Endothelial cell of hepatic sinusoid (primary cell): ENCODE measurements at regions not wholly inside any gene's neighbourhood (a gene's known extent, or its start where the extent isn't known, plus 50 kb on each side); places are given as distances from the start of the nearest gene placed in this dataset.

Experiments
- in situ Hi-C: cut with HindIII; loops from 2 replicates; pipeline ENCODE4 v1.10.0; 2017; ENCODE audit warnings: low sequenced_read_pairs

- in situ Hi-C loops, result no loop called here
Observed at GRCh38 chr13:47092202-47092601, 195.3 kb upstream of the HTR2A start.

GRCh38 chr13:47087841-47088240 lies 191.0 kb upstream of the HTR2A start:
- in situ Hi-C loops, result loop anchor here (5.0 kb wide), 1 partner anchor 81 kb away; no protein-coding TSS in a partner anchor

GRCh38 chr13:47087241-47087640 lies 190.4 kb upstream of the HTR2A start:
- in situ Hi-C loops, result loop anchor here (5.0 kb wide), 1 partner anchor 80 kb away; no protein-coding TSS in a partner anchor

GRCh38 chr13:47085346-47085745 lies 188.5 kb upstream of the HTR2A start:
- in situ Hi-C loops, result loop anchor here (5.0 kb wide), 1 partner anchor 78 kb away; no protein-coding TSS in a partner anchor

- in situ Hi-C loops, result no loop called here
Observed at GRCh38 chr13:47081850-47082249, 185.0 kb upstream of the HTR2A start.

GRCh38 chr13:47081246-47081645 lies 184.4 kb upstream of the HTR2A start:
- in situ Hi-C loops, result no loop called here

GRCh38 chr13:47080621-47081020 lies 183.8 kb upstream of the HTR2A start:
- in situ Hi-C loops, result no loop called here

GRCh38 chr13:47076500-47076899 lies 179.6 kb upstream of the HTR2A start:
- in situ Hi-C loops, result no loop called here

- in situ Hi-C loops, result no loop called here
Observed at GRCh38 chr13:47069133-47069532, 172.3 kb upstream of the HTR2A start.

GRCh38 chr13:47067306-47067705 lies 170.5 kb upstream of the HTR2A start:
- in situ Hi-C loops, result no loop called here

- in situ Hi-C loops, result no loop called here
Observed at GRCh38 chr13:47066226-47066625, 169.4 kb upstream of the HTR2A start.

GRCh38 chr13:47064381-47064780 lies 167.5 kb upstream of the HTR2A start:
- in situ Hi-C loops, result no loop called here

- in situ Hi-C loops, result no loop called here
Observed at GRCh38 chr13:47049276-47049989, 152.6 kb upstream of the HTR2A start.

GRCh38 chr13:47046706-47047105 lies 149.9 kb upstream of the HTR2A start:
- in situ Hi-C loops, result no loop called here

GRCh38 chr13:47044842-47045241 lies 148.0 kb upstream of the HTR2A start:
- in situ Hi-C loops, result no loop called here

- in situ Hi-C loops, result loop anchor here (5.0 kb wide), 1 partner anchor 37 kb away; no protein-coding TSS in a partner anchor
Observed at GRCh38 chr13:47039106-47039505, 142.3 kb upstream of the HTR2A start.

- in situ Hi-C loops, result loop anchor here (5.0 kb wide), 1 partner anchor 36 kb away; no protein-coding TSS in a partner anchor
Observed at GRCh38 chr13:47038188-47038587, 141.3 kb upstream of the HTR2A start.

- in situ Hi-C loops, result loop anchor here (5.0 kb wide), 1 partner anchor 34 kb away; no protein-coding TSS in a partner anchor
Observed at GRCh38 chr13:47036294-47037008, 139.6 kb upstream of the HTR2A start.

GRCh38 chr13:47033216-47033615 lies 136.4 kb upstream of the HTR2A start:
- in situ Hi-C loops, result no loop called here

- in situ Hi-C loops, result no loop called here
Observed at GRCh38 chr13:47027780-47028437, 131.1 kb upstream of the HTR2A start.

- in situ Hi-C loops, result no loop called here
Observed at GRCh38 chr13:47025791-47026447, 129.1 kb upstream of the HTR2A start.
